ENCODE measurements at regions not wholly inside any gene's neighbourhood (a gene's known extent, or its start where the extent isn't known, plus 50 kb on each side); places are given as distances from the start of the nearest gene placed in this dataset.
A peak's percentile ranks its signal among the peaks of the same experiment; 100 is the strongest.

GRCh38 chr4:27316176-27316575 is 455.5 kb downstream of the STIM2 start:
- H3K27me3 ChIP-seq (replicated peaks; ENCODE audit: control insufficient read depth, insufficient read depth, low read length), result no peaks in the 10 kb centered on the region
- H3K9me3 ChIP-seq (ENCODE audit: control insufficient read depth, low read length), result no peaks in the 10 kb centered on the region
- no peak overlapping the region for H3K9ac ChIP-seq (ENCODE audit: low read length)
- DNase-seq (ENCODE audit: low read depth), result no peak
- no peaks in the 10 kb centered on the region for H3K36me3 ChIP-seq (ENCODE audit: control insufficient read depth, insufficient read depth, low read length, severe bottlenecking)
- no peak overlapping the region for H3K4me3 ChIP-seq (ENCODE audit: low read length)
- no peaks in the 10 kb centered on the region for H3K4me1 ChIP-seq (ENCODE audit: control insufficient read depth, insufficient read depth, low read length)

- no peaks in the 10 kb centered on the region for H3K4me1 ChIP-seq (ENCODE audit: control insufficient read depth, insufficient read depth, low read length)
- H3K9me3 ChIP-seq (ENCODE audit: control insufficient read depth, low read length), result no peaks in the 10 kb centered on the region
- H3K36me3 ChIP-seq (ENCODE audit: control insufficient read depth, insufficient read depth, low read length, severe bottlenecking), result no peaks in the 10 kb centered on the region
- H3K27me3 ChIP-seq (replicated peaks; ENCODE audit: control insufficient read depth, insufficient read depth, low read length), result no peaks in the 10 kb centered on the region
- H3K4me3 ChIP-seq (ENCODE audit: low read length), result no peak overlapping the region
- peak overlapping the region; percentile 4 for H3K9ac ChIP-seq (ENCODE audit: low read length)
- peak; percentile 5 for DNase-seq (ENCODE audit: low read depth)
These were observed 458.1 kb downstream of the STIM2 start for GRCh38 chr4:27318740-27319139.

- Histone ChIP-seq H3K27me3 (replicated peaks; ENCODE audit: control insufficient read depth, insufficient read depth, low read length) (no peaks in the 10 kb centered on the region), H3K36me3 (ENCODE audit: control insufficient read depth, insufficient read depth, low read length, severe bottlenecking) (no peaks in the 10 kb centered on the region), H3K9me3 (ENCODE audit: control insufficient read depth, low read length) (no peaks in the 10 kb centered on the region), H3K4me1 (ENCODE audit: control insufficient read depth, insufficient read depth, low read length) (no peaks in the 10 kb centered on the region), H3K9ac (ENCODE audit: low read length) (no peak overlapping the region), H3K4me3 (ENCODE audit: low read length) (no peak overlapping the region)
- DNase-seq (ENCODE audit: low read depth), result no peak
These were observed 466.4 kb downstream of the STIM2 start for GRCh38 chr4:27326991-27327390.

GRCh38 chr4:27327421-27328181 is 467.0 kb downstream of the STIM2 start:
- no peak for DNase-seq (ENCODE audit: low read depth)
- H3K36me3 ChIP-seq (ENCODE audit: control insufficient read depth, insufficient read depth, low read length, severe bottlenecking), result no peaks in the 10 kb centered on the region
- H3K4me1 ChIP-seq (ENCODE audit: control insufficient read depth, insufficient read depth, low read length), result no peaks in the 10 kb centered on the region
- no peak overlapping the region for H3K9ac ChIP-seq (ENCODE audit: low read length)
- no peaks in the 10 kb centered on the region for H3K27me3 ChIP-seq (replicated peaks; ENCODE audit: control insufficient read depth, insufficient read depth, low read length)
- H3K4me3 ChIP-seq (ENCODE audit: low read length), result no peak overlapping the region
- no peaks in the 10 kb centered on the region for H3K9me3 ChIP-seq (ENCODE audit: control insufficient read depth, low read length)

- no peak for DNase-seq (ENCODE audit: low read depth)
- no peaks in the 10 kb centered on the region for H3K9me3 ChIP-seq (ENCODE audit: control insufficient read depth, low read length)
- H3K4me3 ChIP-seq (ENCODE audit: low read length), result no peak overlapping the region
These were observed 477.9 kb downstream of the STIM2 start for GRCh38 chr4:27338530-27338929.

GRCh38 chr4:27343411-27343810 is 482.8 kb downstream of the STIM2 start:
- no peak overlapping the region for H3K9ac ChIP-seq (ENCODE audit: low read length)
- DNase-seq (ENCODE audit: low read depth), result no peak
- H3K4me1 ChIP-seq (ENCODE audit: control insufficient read depth, insufficient read depth, low read length), result peaks cover 6% of the 10 kb centered on the region
- H3K9me3 ChIP-seq (ENCODE audit: control insufficient read depth, low read length), result no peaks in the 10 kb centered on the region
- H3K4me3 ChIP-seq (ENCODE audit: low read length), result no peak overlapping the region
- H3K27me3 ChIP-seq (replicated peaks; ENCODE audit: control insufficient read depth, insufficient read depth, low read length), result no peaks in the 10 kb centered on the region
- H3K36me3 ChIP-seq (ENCODE audit: control insufficient read depth, insufficient read depth, low read length, severe bottlenecking), result no peaks in the 10 kb centered on the region

More at GRCh38 chr4:27338530-27338929, 477.9 kb downstream of the STIM2 start:
- Histone ChIP-seq H3K36me3 (ENCODE audit: control insufficient read depth, insufficient read depth, low read length, severe bottlenecking) (no peaks in the 10 kb centered on the region), H3K9ac (ENCODE audit: low read length) (no peak overlapping the region), H3K27me3 (replicated peaks; ENCODE audit: control insufficient read depth, insufficient read depth, low read length) (no peaks in the 10 kb centered on the region), H3K4me1 (ENCODE audit: control insufficient read depth, insufficient read depth, low read length) (peaks cover 6% of the 10 kb centered on the region)

- no peak for DNase-seq (ENCODE audit: low read depth)
- H3K4me3 ChIP-seq (ENCODE audit: low read length), result no peak overlapping the region
These were observed 489.5 kb downstream of the STIM2 start for GRCh38 chr4:27350161-27350560.

GRCh38 chr4:27357283-27357682 is 496.6 kb downstream of the STIM2 start:
- no peaks in the 10 kb centered on the region for H3K27me3 ChIP-seq (replicated peaks; ENCODE audit: control insufficient read depth, insufficient read depth, low read length)
- H3K36me3 ChIP-seq (ENCODE audit: control insufficient read depth, insufficient read depth, low read length, severe bottlenecking), result no peaks in the 10 kb centered on the region
- no peaks in the 10 kb centered on the region for H3K9me3 ChIP-seq (ENCODE audit: control insufficient read depth, low read length)
- peak overlapping the region; percentile 2 for H3K9ac ChIP-seq (ENCODE audit: low read length)
- DNase-seq (ENCODE audit: low read depth), result peak; percentile 49
- peaks cover 5% of the 10 kb centered on the region for H3K4me1 ChIP-seq (ENCODE audit: control insufficient read depth, insufficient read depth, low read length)
- no peak overlapping the region for H3K4me3 ChIP-seq (ENCODE audit: low read length)

More at GRCh38 chr4:27350161-27350560, 489.5 kb downstream of the STIM2 start:
- Histone ChIP-seq H3K27me3 (replicated peaks; ENCODE audit: control insufficient read depth, insufficient read depth, low read length) (no peaks in the 10 kb centered on the region), H3K4me1 (ENCODE audit: control insufficient read depth, insufficient read depth, low read length) (no peaks in the 10 kb centered on the region), H3K9ac (ENCODE audit: low read length) (no peak overlapping the region), H3K9me3 (ENCODE audit: control insufficient read depth, low read length) (no peaks in the 10 kb centered on the region), H3K36me3 (ENCODE audit: control insufficient read depth, insufficient read depth, low read length, severe bottlenecking) (no peaks in the 10 kb centered on the region)

- Histone ChIP-seq H3K9ac (ENCODE audit: low read length) (no peak overlapping the region), H3K4me3 (ENCODE audit: low read length) (no peak overlapping the region), H3K9me3 (ENCODE audit: control insufficient read depth, low read length) (no peaks in the 10 kb centered on the region), H3K36me3 (ENCODE audit: control insufficient read depth, insufficient read depth, low read length, severe bottlenecking) (no peaks in the 10 kb centered on the region), H3K4me1 (ENCODE audit: control insufficient read depth, insufficient read depth, low read length) (peaks cover 5% of the 10 kb centered on the region), H3K27me3 (replicated peaks; ENCODE audit: control insufficient read depth, insufficient read depth, low read length) (no peaks in the 10 kb centered on the region)
- no peak for DNase-seq (ENCODE audit: low read depth)
These were observed 497.6 kb downstream of the STIM2 start for GRCh38 chr4:27358269-27358668.

- H3K9ac ChIP-seq (ENCODE audit: low read length), result no peak overlapping the region
- H3K27me3 ChIP-seq (replicated peaks; ENCODE audit: control insufficient read depth, insufficient read depth, low read length), result no peaks in the 10 kb centered on the region
- DNase-seq (ENCODE audit: low read depth), result no peak
- no peak overlapping the region for H3K4me3 ChIP-seq (ENCODE audit: low read length)
- no peaks in the 10 kb centered on the region for H3K9me3 ChIP-seq (ENCODE audit: control insufficient read depth, low read length)
- H3K4me1 ChIP-seq (ENCODE audit: control insufficient read depth, insufficient read depth, low read length), result peaks cover 5% of the 10 kb centered on the region
- no peaks in the 10 kb centered on the region for H3K36me3 ChIP-seq (ENCODE audit: control insufficient read depth, insufficient read depth, low read length, severe bottlenecking)
These were observed 499.5 kb downstream of the STIM2 start for GRCh38 chr4:27360131-27360530.

- Histone ChIP-seq H3K36me3 (ENCODE audit: control insufficient read depth, insufficient read depth, low read length, severe bottlenecking) (no peaks in the 10 kb centered on the region), H3K4me3 (ENCODE audit: low read length) (peak overlapping the region; percentile 41), H3K9ac (ENCODE audit: low read length) (no peak overlapping the region), H3K27me3 (replicated peaks; ENCODE audit: control insufficient read depth, insufficient read depth, low read length) (no peaks in the 10 kb centered on the region), H3K9me3 (ENCODE audit: control insufficient read depth, low read length) (no peaks in the 10 kb centered on the region), H3K4me1 (ENCODE audit: control insufficient read depth, insufficient read depth, low read length) (peaks cover 5% of the 10 kb centered on the region)
- DNase-seq (ENCODE audit: low read depth), result peak; percentile 38
These were observed 500.2 kb downstream of the STIM2 start for GRCh38 chr4:27360790-27361267.

GRCh38 chr4:27364509-27364908 is 503.9 kb downstream of the STIM2 start:
- H3K9ac ChIP-seq (ENCODE audit: low read length), result no peak overlapping the region

More at GRCh38 chr4:27364509-27364908, 503.9 kb downstream of the STIM2 start:
- Histone ChIP-seq H3K36me3 (ENCODE audit: control insufficient read depth, insufficient read depth, low read length, severe bottlenecking) (no peaks in the 10 kb centered on the region), H3K4me3 (ENCODE audit: low read length) (no peak overlapping the region), H3K27me3 (replicated peaks; ENCODE audit: control insufficient read depth, insufficient read depth, low read length) (no peaks in the 10 kb centered on the region), H3K9me3 (ENCODE audit: control insufficient read depth, low read length) (no peaks in the 10 kb centered on the region), H3K4me1 (ENCODE audit: control insufficient read depth, insufficient read depth, low read length) (peaks cover 5% of the 10 kb centered on the region)
- no peak for DNase-seq (ENCODE audit: low read depth)

Data from adipocyte (in vitro differentiated cells).